SK-N-SH treated with all-trans-retinoic acid at 6 μM for 48 hours (cell line): ENCODE measurements at regions not wholly inside any gene's neighbourhood (a gene's known extent, or its start where the extent isn't known, plus 50 kb on each side); places are given as distances from the start of the nearest gene placed in this dataset.

ENCODE experiments used
- ATAC-seq: fragments of 200-7000 bp; cut with Tn5 transposase; 3 replicates; pipeline ENCODE4 v1.9.1; 2020; ENCODE audit warnings: mild to moderate bottlenecking, moderate library complexity
- ARNTL ChIP-seq: fragments of 450-650 bp; formaldehyde crosslinking; IDR thresholded peaks from 2 replicates; pipeline ENCODE4 v1.5.0; 2020; ENCODE audit warnings: low read depth, mild to moderate bottlenecking, moderate library complexity, borderline replicate concordance
- BACH2 ChIP-seq: fragments of 250-450 bp; sonication (Bioruptor Pico); IDR thresholded peaks from 2 replicates; pipeline ENCODE4 v1.9.0; 2021; ENCODE audit warnings: mild to moderate bottlenecking, borderline replicate concordance
- GLIS3 ChIP-seq: fragments of 250-450 bp; sonication (Bioruptor Pico); IDR thresholded peaks from 2 replicates; pipeline ENCODE4 v1.5.0; 2020; ENCODE audit warnings: mild to moderate bottlenecking, moderate library complexity
- PPARA ChIP-seq: fragments of 250-450 bp; sonication (Bioruptor Pico); IDR thresholded peaks from 2 replicates; pipeline ENCODE4 v1.5.0; 2020; ENCODE audit warnings: mild to moderate bottlenecking, borderline replicate concordance
- SNAI2 ChIP-seq: fragments of 250-450 bp; sonication (Bioruptor Pico); IDR thresholded peaks from 2 replicates; pipeline ENCODE4 v1.5.0; 2020; ENCODE audit warnings: mild to moderate bottlenecking, moderate library complexity
- TCF4 ChIP-seq: fragments of 250-450 bp; sonication (Bioruptor Pico); IDR thresholded peaks from 2 replicates; pipeline ENCODE4 v1.8.0; 2021; ENCODE audit warnings: mild to moderate bottlenecking, moderate library complexity, borderline replicate concordance
- TOX ChIP-seq: fragments of 250-450 bp; sonication (Bioruptor Pico); IDR thresholded peaks from 2 replicates; pipeline ENCODE4 v1.8.0; 2021; ENCODE audit warnings: mild to moderate bottlenecking, moderate library complexity, borderline replicate concordance
- ZFP3 ChIP-seq: fragments of 250-450 bp; sonication (Bioruptor Pico); IDR thresholded peaks from 2 replicates; pipeline ENCODE4 v1.5.0; 2020; ENCODE audit warnings: mild to moderate bottlenecking, moderate library complexity
- ZFP30 ChIP-seq: fragments of 450-650 bp; formaldehyde crosslinking; IDR thresholded peaks from 2 replicates; pipeline ENCODE4 v1.5.0; 2022; ENCODE audit warnings: mild to moderate bottlenecking, moderate library complexity
- ZNF565 ChIP-seq: fragments of 450-650 bp; formaldehyde crosslinking; conservative IDR thresholded peaks from 2 replicates; pipeline ENCODE4 v1.5.0; 2020; ENCODE audit warnings: low read depth, mild to moderate bottlenecking, moderate library complexity
- ZNF70 ChIP-seq: fragments of 450-650 bp; formaldehyde crosslinking; IDR thresholded peaks from 2 replicates; pipeline ENCODE4 v1.5.0; 2020; ENCODE audit warnings: mild to moderate bottlenecking, moderate library complexity
- ZNF8 ChIP-seq: fragments of 450-650 bp; formaldehyde crosslinking; IDR thresholded peaks from 2 replicates; pipeline ENCODE4 v1.5.0; 2020; ENCODE audit warnings: mild to moderate bottlenecking, moderate library complexity
- TF ChIP-seq, protein P1 (sequence below): fragments of 250-450 bp; sonication (Bioruptor Pico); IDR thresholded peaks from 2 replicates; pipeline ENCODE4 v1.8.0; 2020; ENCODE audit warnings: mild to moderate bottlenecking, moderate library complexity, borderline replicate concordance
- TF ChIP-seq, protein P2 (sequence below): fragments of 250-450 bp; sonication (Bioruptor Pico); IDR thresholded peaks from 2 replicates; pipeline ENCODE4 v1.5.1; 2021; ENCODE audit warnings: mild to moderate bottlenecking, moderate library complexity
- TF ChIP-seq, protein P3 (sequence below): fragments of 250-450 bp; sonication (Bioruptor Pico); IDR thresholded peaks from 2 replicates; pipeline ENCODE4 v1.5.0; 2020; ENCODE audit warnings: mild to moderate bottlenecking, moderate library complexity
- TF ChIP-seq, protein P4 (sequence below): fragments of 250-450 bp; sonication (Bioruptor Pico); IDR thresholded peaks from 2 replicates; pipeline ENCODE4 v1.5.1; 2020; ENCODE audit warnings: low read depth, mild to moderate bottlenecking, moderate library complexity

DNA sequence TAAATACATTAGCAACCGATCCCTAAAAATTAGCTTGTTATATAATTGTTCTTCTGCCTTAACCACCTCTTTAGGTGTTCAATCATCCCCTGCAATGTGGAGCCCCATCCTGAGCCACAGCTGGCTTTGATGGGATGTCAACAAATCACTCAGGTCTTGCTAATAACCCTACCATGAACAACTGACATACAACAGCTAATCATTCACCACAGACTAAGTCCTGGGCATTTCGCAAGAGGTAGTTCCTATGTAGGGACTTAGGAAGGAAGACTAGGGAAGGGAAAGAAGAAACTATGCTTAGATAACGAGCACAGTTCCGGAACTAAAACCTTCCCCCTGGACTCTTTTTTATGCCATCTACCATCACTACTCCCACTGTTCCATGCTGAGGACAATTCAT, 63.6 kb upstream of the PTCHD1 start:
- no peak for TF ChIP-seq ARNTL (CRISPR knock-in tag)
- no peak for TF ChIP-seq SNAI2 (CRISPR knock-in tag)
- TF ChIP-seq ZFP30 (CRISPR knock-in tag), result no peak
- TF ChIP-seq BACH2 (CRISPR knock-in tag), result no peak
- TF ChIP-seq, protein P1, sequence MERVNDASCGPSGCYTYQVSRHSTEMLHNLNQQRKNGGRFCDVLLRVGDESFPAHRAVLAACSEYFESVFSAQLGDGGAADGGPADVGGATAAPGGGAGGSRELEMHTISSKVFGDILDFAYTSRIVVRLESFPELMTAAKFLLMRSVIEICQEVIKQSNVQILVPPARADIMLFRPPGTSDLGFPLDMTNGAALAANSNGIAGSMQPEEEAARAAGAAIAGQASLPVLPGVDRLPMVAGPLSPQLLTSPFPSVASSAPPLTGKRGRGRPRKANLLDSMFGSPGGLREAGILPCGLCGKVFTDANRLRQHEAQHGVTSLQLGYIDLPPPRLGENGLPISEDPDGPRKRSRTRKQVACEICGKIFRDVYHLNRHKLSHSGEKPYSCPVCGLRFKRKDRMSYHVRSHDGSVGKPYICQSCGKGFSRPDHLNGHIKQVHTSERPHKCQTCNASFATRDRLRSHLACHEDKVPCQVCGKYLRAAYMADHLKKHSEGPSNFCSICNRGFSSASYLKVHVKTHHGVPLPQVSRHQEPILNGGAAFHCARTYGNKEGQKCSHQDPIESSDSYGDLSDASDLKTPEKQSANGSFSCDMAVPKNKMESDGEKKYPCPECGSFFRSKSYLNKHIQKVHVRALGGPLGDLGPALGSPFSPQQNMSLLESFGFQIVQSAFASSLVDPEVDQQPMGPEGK (CRISPR knock-in tag), result no peak
- TF ChIP-seq, protein P2, sequence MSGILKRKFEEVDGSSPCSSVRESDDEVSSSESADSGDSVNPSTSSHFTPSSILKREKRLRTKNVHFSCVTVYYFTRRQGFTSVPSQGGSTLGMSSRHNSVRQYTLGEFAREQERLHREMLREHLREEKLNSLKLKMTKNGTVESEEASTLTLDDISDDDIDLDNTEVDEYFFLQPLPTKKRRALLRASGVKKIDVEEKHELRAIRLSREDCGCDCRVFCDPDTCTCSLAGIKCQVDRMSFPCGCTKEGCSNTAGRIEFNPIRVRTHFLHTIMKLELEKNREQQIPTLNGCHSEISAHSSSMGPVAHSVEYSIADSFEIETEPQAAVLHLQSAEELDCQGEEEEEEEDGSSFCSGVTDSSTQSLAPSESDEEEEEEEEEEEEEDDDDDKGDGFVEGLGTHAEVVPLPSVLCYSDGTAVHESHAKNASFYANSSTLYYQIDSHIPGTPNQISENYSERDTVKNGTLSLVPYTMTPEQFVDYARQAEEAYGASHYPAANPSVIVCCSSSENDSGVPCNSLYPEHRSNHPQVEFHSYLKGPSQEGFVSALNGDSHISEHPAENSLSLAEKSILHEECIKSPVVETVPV, result no peak
- TF ChIP-seq, protein P3, sequence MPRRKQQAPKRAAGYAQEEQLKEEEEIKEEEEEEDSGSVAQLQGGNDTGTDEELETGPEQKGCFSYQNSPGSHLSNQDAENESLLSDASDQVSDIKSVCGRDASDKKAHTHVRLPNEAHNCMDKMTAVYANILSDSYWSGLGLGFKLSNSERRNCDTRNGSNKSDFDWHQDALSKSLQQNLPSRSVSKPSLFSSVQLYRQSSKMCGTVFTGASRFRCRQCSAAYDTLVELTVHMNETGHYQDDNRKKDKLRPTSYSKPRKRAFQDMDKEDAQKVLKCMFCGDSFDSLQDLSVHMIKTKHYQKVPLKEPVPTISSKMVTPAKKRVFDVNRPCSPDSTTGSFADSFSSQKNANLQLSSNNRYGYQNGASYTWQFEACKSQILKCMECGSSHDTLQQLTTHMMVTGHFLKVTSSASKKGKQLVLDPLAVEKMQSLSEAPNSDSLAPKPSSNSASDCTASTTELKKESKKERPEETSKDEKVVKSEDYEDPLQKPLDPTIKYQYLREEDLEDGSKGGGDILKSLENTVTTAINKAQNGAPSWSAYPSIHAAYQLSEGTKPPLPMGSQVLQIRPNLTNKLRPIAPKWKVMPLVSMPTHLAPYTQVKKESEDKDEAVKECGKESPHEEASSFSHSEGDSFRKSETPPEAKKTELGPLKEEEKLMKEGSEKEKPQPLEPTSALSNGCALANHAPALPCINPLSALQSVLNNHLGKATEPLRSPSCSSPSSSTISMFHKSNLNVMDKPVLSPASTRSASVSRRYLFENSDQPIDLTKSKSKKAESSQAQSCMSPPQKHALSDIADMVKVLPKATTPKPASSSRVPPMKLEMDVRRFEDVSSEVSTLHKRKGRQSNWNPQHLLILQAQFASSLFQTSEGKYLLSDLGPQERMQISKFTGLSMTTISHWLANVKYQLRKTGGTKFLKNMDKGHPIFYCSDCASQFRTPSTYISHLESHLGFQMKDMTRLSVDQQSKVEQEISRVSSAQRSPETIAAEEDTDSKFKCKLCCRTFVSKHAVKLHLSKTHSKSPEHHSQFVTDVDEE (CRISPR knock-in tag), result no peak
- TF ChIP-seq ZNF70 (CRISPR knock-in tag), result no peak
- TF ChIP-seq ZNF8, result no peak
- TF ChIP-seq PPARA (CRISPR knock-in tag), result no peak
- no peak for TF ChIP-seq ZNF565 (CRISPR knock-in tag)
- TF ChIP-seq, all 23 proteins: peak for 0
- no peak for ATAC-seq

DNA sequence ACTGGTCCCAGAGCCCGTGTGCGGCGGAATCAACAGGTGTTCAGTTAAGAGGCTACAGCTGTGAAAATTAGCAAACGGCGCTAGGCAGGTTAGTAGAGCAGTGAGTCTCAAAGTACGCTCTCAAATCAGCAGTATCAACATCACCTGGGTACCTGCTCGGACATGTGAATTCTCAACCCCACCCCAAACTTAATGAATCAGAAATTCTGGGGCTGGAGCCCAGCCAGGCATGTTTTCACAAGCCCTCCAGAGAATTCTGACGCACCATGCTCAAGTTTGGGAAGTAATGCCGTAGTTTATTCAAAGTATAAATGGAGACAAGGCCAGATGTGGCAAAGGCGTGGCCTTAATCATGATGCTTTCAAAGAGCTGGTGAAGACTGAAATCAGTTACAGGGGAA, 58.2 kb upstream of the PTCHD1 start:
- TF ChIP-seq, protein P4, sequence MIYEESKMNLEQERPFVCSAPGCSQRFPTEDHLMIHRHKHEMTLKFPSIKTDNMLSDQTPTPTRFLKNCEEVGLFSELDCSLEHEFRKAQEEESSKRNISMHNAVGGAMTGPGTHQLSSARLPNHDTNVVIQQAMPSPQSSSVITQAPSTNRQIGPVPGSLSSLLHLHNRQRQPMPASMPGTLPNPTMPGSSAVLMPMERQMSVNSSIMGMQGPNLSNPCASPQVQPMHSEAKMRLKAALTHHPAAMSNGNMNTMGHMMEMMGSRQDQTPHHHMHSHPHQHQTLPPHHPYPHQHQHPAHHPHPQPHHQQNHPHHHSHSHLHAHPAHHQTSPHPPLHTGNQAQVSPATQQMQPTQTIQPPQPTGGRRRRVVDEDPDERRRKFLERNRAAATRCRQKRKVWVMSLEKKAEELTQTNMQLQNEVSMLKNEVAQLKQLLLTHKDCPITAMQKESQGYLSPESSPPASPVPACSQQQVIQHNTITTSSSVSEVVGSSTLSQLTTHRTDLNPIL (CRISPR knock-in tag), result no peak
- TF ChIP-seq ZFP3 (CRISPR knock-in tag) (no peak), ARNTL (CRISPR knock-in tag) (no peak), TOX (no peak), TCF4 (no peak), GLIS3 (CRISPR knock-in tag) (no peak), ZNF565 (CRISPR knock-in tag) (no peak)
- TF ChIP-seq, protein P2, result no peak
- TF ChIP-seq, all 23 proteins: peak for 0
- ATAC-seq, result no peak
